Liver (tissue), 3 donors: ENCODE measurements at regions not wholly inside any gene's neighbourhood (a gene's known extent, or its start where the extent isn't known, plus 50 kb on each side); places are given as distances from the start of the nearest gene placed in this dataset.

Experiments
- CTCF ChIP-seq: fragments of 150-350 bp; IDR thresholded peaks from 2 replicates; pipeline ENCODE4 v1.5.1; 2017; ENCODE audit warnings: improper control_type of control experiment, low read depth, low read length; ENCODE audit not compliant: missing input control
- FOXA2 ChIP-seq: IDR thresholded peaks from 2 replicates; pipeline ENCODE4 v1.6.1; 2016; ENCODE audit warnings: antibody characterized with exemption
- HNF4A ChIP-seq, 2 donors: conservative IDR thresholded peaks; 2 replicates each; pipeline ENCODE4 v1.6.1; 2016; ENCODE audit warnings: antibody characterized with exemption in 2 of 2, mild to moderate bottlenecking in 2 of 2
- JUND ChIP-seq, 2 donors: IDR thresholded peaks; 2 replicates each; pipeline ENCODE4 v1.6.1; 2016; ENCODE audit warnings: antibody characterized with exemption in 2 of 2
- NR2F2 ChIP-seq: IDR thresholded peaks from 2 replicates; pipeline ENCODE4 v1.6.1; 2016; ENCODE audit warnings: antibody characterized with exemption
- REST ChIP-seq: IDR thresholded peaks from 2 replicates; pipeline ENCODE4 v1.6.1; 2016; ENCODE audit warnings: antibody characterized with exemption, mild to moderate bottlenecking
- RXRA ChIP-seq, 2 donors: IDR thresholded peaks; 2 replicates each; pipeline ENCODE4 v1.6.1; 2017 to 2018; ENCODE audit warnings: antibody characterized with exemption in 2 of 2, mild to moderate bottlenecking in 1 of 2
- TAF1 ChIP-seq: conservative IDR thresholded peaks from 2 replicates; pipeline ENCODE4 v1.6.1; 2016; ENCODE audit warnings: antibody characterized with exemption, mild to moderate bottlenecking
- YY1 ChIP-seq: IDR thresholded peaks from 2 replicates; pipeline ENCODE4 v1.6.1; 2016; ENCODE audit warnings: antibody characterized with exemption, mild to moderate bottlenecking
- ZBTB33 ChIP-seq: IDR thresholded peaks from 2 replicates; pipeline ENCODE4 v1.6.1; 2016; ENCODE audit warnings: antibody characterized with exemption
- donor health status: healthy.
- donor health status: healthy.

- TF ChIP-seq NR2F2: no peak
- no peak for TF ChIP-seq REST
- no peak for TF ChIP-seq RXRA (IDR thresholded peaks at IDR 0.05)
- no peak for TF ChIP-seq CTCF
- no peak for TF ChIP-seq YY1
- TF ChIP-seq TAF1: no peak
- TF ChIP-seq JUND (IDR thresholded peaks at IDR 0.05): no peak
- no peak for TF ChIP-seq ZBTB33
- TF ChIP-seq FOXA2: no peak
- TF ChIP-seq HNF4A (conservative IDR thresholded peaks at IDR 0.05): no peak
Measured at GRCh38 chr2:217693363-217693762, 309.4 kb downstream of the TNS1 start.
